ENCODE measurements at regions not wholly inside any gene's neighbourhood (a gene's known extent, or its start where the extent isn't known, plus 50 kb on each side); places are given as distances from the start of the nearest gene placed in this dataset.

DNA sequence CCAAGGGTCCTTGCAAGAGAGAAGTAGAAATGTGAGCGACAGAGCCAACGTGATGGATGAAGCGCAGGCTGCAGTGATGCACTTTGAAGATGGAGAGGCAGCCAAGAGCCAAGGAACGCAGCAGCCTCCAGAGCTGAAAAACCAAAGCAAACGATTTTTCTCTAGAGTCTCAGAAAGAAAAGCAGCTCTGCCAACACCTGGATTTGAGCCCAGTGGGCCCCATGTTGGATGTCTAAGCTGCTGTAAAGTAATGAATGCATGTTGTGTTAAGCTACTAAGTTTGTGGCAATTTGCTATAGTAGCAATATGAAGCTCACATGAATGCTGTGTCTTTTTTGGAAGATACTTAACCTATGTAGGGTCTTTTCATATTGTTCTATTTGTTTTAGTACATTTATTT, 894.3 kb downstream of the EFNB2 start:
- Mint-ChIP-seq H3K27ac (no peak overlapping the region), H3K27me3 (ENCODE audit: insufficient read depth) (no peaks in the 10 kb centered on the region; the same call in 1 of the 2 replicates), H3K36me3 (ENCODE audit: low read depth) (no peaks in the 10 kb centered on the region), H3K4me1 (ENCODE audit: low read depth) (peaks cover 21% of the 10 kb centered on the region; the same call in 1 of the 2 replicates), H3K4me3 (no peak overlapping the region), H3K9me3 (no peaks in the 10 kb centered on the region; the same call in 1 of the 2 replicates)
- no peak for DNase-seq
- TF ChIP-seq, protein P1, sequence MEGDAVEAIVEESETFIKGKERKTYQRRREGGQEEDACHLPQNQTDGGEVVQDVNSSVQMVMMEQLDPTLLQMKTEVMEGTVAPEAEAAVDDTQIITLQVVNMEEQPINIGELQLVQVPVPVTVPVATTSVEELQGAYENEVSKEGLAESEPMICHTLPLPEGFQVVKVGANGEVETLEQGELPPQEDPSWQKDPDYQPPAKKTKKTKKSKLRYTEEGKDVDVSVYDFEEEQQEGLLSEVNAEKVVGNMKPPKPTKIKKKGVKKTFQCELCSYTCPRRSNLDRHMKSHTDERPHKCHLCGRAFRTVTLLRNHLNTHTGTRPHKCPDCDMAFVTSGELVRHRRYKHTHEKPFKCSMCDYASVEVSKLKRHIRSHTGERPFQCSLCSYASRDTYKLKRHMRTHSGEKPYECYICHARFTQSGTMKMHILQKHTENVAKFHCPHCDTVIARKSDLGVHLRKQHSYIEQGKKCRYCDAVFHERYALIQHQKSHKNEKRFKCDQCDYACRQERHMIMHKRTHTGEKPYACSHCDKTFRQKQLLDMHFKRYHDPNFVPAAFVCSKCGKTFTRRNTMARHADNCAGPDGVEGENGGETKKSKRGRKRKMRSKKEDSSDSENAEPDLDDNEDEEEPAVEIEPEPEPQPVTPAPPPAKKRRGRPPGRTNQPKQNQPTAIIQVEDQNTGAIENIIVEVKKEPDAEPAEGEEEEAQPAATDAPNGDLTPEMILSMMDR (IDR thresholded peaks at IDR 0.05): no peak

DNA sequence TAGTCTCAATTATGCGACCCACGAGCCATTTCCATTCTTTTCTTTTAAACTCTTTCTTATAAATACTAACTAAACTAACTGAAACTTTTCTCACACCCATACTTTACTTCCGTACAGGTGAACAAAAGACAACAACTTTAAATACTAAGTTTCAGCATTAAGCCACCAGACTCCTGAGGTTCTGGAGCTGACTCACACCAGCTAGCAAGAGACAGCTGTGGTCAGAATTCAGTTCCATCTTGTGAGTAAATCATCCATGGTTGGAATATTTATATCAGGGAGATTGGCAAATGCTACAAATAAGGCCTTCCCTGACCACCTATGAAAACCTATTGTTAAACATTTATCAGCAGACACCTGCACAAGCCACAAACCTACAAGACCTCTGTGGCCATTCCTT, 897.0 kb downstream of the EFNB2 start:
- TF ChIP-seq, protein P1 (IDR thresholded peaks at IDR 0.05): no peak
- no peak overlapping the region for H3K4me3 Mint-ChIP-seq
- H3K27me3 Mint-ChIP-seq (ENCODE audit: insufficient read depth): peaks cover 2% of the 10 kb centered on the region; the same call in 1 of the 2 replicates
- no peak overlapping the region for H3K27ac Mint-ChIP-seq
- no peak for DNase-seq
- H3K36me3 Mint-ChIP-seq (ENCODE audit: low read depth): no peaks in the 10 kb centered on the region
- no peaks in the 10 kb centered on the region; the same call in 1 of the 2 replicates for H3K9me3 Mint-ChIP-seq
- peaks cover 23% of the 10 kb centered on the region; the same call in 1 of the 2 replicates for H3K4me1 Mint-ChIP-seq (ENCODE audit: low read depth)

DNA sequence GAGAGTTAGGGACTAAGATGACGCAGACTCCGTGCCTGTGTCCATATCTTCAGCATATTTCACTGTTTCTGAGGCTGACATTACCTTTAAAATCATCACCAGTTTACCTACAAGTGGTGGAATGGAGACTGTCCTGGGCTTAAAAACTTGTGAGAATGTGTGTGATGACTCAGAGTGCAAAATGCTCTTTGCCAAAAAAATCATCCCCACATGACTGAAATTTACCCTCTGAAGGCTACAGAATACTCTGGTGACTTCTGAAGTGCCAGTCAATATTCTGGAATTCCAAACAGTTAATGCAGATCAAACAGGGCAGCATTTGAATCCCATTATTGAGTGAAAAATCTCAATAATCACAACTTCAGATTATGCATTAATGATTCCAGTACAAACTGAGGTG, 901.4 kb downstream of the EFNB2 start:
- 0 out of 2 replicates have a peak, but pooled peaks cover 2% of the 10 kb centered on the region for H3K27me3 Mint-ChIP-seq (ENCODE audit: insufficient read depth)
- H3K9me3 Mint-ChIP-seq: peaks cover 9% of the 10 kb centered on the region; the same call in 1 of the 2 replicates

DNA sequence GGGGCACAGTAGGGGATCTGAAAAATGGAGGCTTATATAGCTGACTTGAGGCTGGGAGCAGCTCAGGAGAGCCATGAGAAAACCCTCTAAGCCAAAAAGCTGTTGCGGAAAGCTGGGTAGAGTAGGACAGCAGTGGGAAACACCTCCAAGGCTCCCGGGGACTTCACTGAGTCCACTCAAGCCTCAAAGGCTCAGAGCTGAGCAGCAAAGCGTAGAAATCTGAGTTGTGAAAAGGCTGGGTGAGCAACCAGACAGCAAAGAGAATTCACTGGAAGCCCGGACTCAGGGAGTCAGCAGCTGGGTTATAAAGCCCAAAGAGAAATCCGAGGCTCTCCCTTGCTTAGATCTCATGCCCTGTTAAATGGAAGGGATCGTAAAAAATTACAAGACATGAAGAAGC, 905.0 kb downstream of the EFNB2 start:
- H3K4me1 Mint-ChIP-seq (ENCODE audit: low read depth): peaks cover 18% of the 10 kb centered on the region; the same call in 1 of the 2 replicates
- TF ChIP-seq, protein P1 (IDR thresholded peaks at IDR 0.05): no peak
- no peaks in the 10 kb centered on the region for H3K36me3 Mint-ChIP-seq (ENCODE audit: low read depth)
- 0 out of 2 replicates have a peak, but pooled peaks cover 2% of the 10 kb centered on the region for H3K27me3 Mint-ChIP-seq (ENCODE audit: insufficient read depth)
- peaks cover 9% of the 10 kb centered on the region; the same call in 1 of the 2 replicates for H3K9me3 Mint-ChIP-seq
- H3K4me3 Mint-ChIP-seq: no peak overlapping the region
- no peak for DNase-seq
- no peak overlapping the region for H3K27ac Mint-ChIP-seq

More for the DNA sequence above, 901.4 kb downstream of the EFNB2 start:
- Mint-ChIP-seq H3K4me1 (ENCODE audit: low read depth) (peaks cover 17% of the 10 kb centered on the region; the same call in 1 of the 2 replicates), H3K36me3 (ENCODE audit: low read depth) (no peaks in the 10 kb centered on the region), H3K4me3 (peak overlapping the region; percentile 14; the same call in 1 of the 2 replicates), H3K27ac (no peak overlapping the region)
- no peak for DNase-seq
- TF ChIP-seq, protein P1 (IDR thresholded peaks at IDR 0.05): no peak

DNA sequence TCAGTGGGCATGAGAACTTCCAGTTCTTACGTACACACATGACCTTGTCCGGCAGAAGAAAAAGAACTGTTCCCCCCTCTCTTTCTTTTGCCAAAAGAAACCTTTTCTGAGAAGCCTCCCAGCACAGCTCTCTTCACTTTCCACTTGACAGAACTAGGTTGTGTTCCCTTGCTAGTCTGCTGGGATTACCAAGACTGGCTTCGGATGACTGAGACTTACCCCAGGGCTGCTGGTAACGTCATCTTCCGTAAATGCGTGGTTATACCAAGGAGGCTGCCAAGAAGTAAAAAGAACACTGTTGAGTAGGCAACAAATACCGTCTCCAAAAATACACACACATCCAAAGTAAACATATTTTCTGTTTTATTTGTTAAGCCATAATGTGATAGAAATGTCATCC, 908.2 kb downstream of the EFNB2 start:
- peaks cover 9% of the 10 kb centered on the region; the same call in 1 of the 2 replicates for H3K9me3 Mint-ChIP-seq
- H3K27ac Mint-ChIP-seq: no peak overlapping the region
- DNase-seq: no peak
- no peak overlapping the region; the same call in 1 of the 2 replicates for H3K4me3 Mint-ChIP-seq
- H3K4me1 Mint-ChIP-seq (ENCODE audit: low read depth): peaks cover 13% of the 10 kb centered on the region; the same call in 1 of the 2 replicates
- H3K27me3 Mint-ChIP-seq (ENCODE audit: insufficient read depth): no peaks in the 10 kb centered on the region
- H3K36me3 Mint-ChIP-seq (ENCODE audit: low read depth): no peaks in the 10 kb centered on the region
- TF ChIP-seq, protein P1 (IDR thresholded peaks at IDR 0.05): no peak
